ENCODE measurements at regions not wholly inside any gene's neighbourhood (a gene's known extent, or its start where the extent isn't known, plus 50 kb on each side); places are given as distances from the start of the nearest gene placed in this dataset.

GRCh38 chr7:17613338-17614041 lies 315.0 kb downstream of the AHR start:
- ChIA-PET CTCF (no interaction called here), POLR2A (ENCODE audit: low non-redundant PET) (no interaction called here)
- Histone ChIP-seq H3K27ac (ENCODE audit: low read depth, low read length, poor library complexity, severe bottlenecking) (no peak overlapping the region), H3K4me1 (ENCODE audit: insufficient read depth, low read length, poor library complexity, severe bottlenecking) (no peaks in the 10 kb centered on the region), H3K27me3 (replicated peaks; ENCODE audit: insufficient read depth, low read depth, low read length, poor library complexity) (no peaks in the 10 kb centered on the region), H3K9me3 (ENCODE audit: low read depth, low read length, poor library complexity, severe bottlenecking) (no peaks in the 10 kb centered on the region), H3K4me3 (ENCODE audit: low read depth, low read length, poor library complexity, severe bottlenecking) (no peak overlapping the region), H3K36me3 (ENCODE audit: insufficient read depth, low read length, poor library complexity, severe bottlenecking) (no peaks in the 10 kb centered on the region)
- BruUV-seq (replicated peaks), result no TSS peak
- DNase-seq (ENCODE audit: low spot score), result no peak
- intact Hi-C loops (cut with micrococcal nuclease; ENCODE audit: unreplicated experiment), result no loop called here
- no peak for TF ChIP-seq EZH2 (IDR thresholded peaks at IDR 0.05; ENCODE audit: borderline replicate concordance, low read depth, low read length, poor library complexity, severe bottlenecking)

GRCh38 chr7:17617380-17617779 lies 318.9 kb downstream of the AHR start:
- no peaks in the 10 kb centered on the region for H3K36me3 ChIP-seq (ENCODE audit: insufficient read depth, low read length, poor library complexity, severe bottlenecking)
- no peak overlapping the region for H3K27ac ChIP-seq (ENCODE audit: low read depth, low read length, poor library complexity, severe bottlenecking)
- H3K4me3 ChIP-seq (ENCODE audit: low read depth, low read length, poor library complexity, severe bottlenecking), result no peak overlapping the region
- H3K4me1 ChIP-seq (ENCODE audit: insufficient read depth, low read length, poor library complexity, severe bottlenecking), result no peaks in the 10 kb centered on the region
- ChIA-PET CTCF (no interaction called here), POLR2A (ENCODE audit: low non-redundant PET) (no interaction called here)
- no peaks in the 10 kb centered on the region for H3K27me3 ChIP-seq (replicated peaks; ENCODE audit: insufficient read depth, low read depth, low read length, poor library complexity)
- TF ChIP-seq EZH2 (IDR thresholded peaks at IDR 0.05; ENCODE audit: borderline replicate concordance, low read depth, low read length, poor library complexity, severe bottlenecking), result no peak
- no peak for TF ChIP-seq CTCF (conservative IDR thresholded peaks at IDR 0.05; ENCODE audit: low read depth, low read length)
- H3K9me3 ChIP-seq (ENCODE audit: low read depth, low read length, poor library complexity, severe bottlenecking), result no peaks in the 10 kb centered on the region
- no TSS peak for BruUV-seq (replicated peaks)
- DNase-seq (ENCODE audit: low spot score), result no peak
- intact Hi-C loops (cut with micrococcal nuclease; ENCODE audit: unreplicated experiment), result no loop called here

- Histone ChIP-seq H3K4me3 (ENCODE audit: low read depth, low read length, poor library complexity, severe bottlenecking) (no peak overlapping the region), H3K27ac (ENCODE audit: low read depth, low read length, poor library complexity, severe bottlenecking) (no peak overlapping the region), H3K36me3 (ENCODE audit: insufficient read depth, low read length, poor library complexity, severe bottlenecking) (no peaks in the 10 kb centered on the region), H3K9me3 (ENCODE audit: low read depth, low read length, poor library complexity, severe bottlenecking) (no peaks in the 10 kb centered on the region), H3K27me3 (replicated peaks; ENCODE audit: insufficient read depth, low read depth, low read length, poor library complexity) (no peaks in the 10 kb centered on the region), H3K4me1 (ENCODE audit: insufficient read depth, low read length, poor library complexity, severe bottlenecking) (no peaks in the 10 kb centered on the region)
- no peak for TF ChIP-seq CTCF (conservative IDR thresholded peaks at IDR 0.05; ENCODE audit: low read depth, low read length)
- TF ChIP-seq EZH2 (IDR thresholded peaks at IDR 0.05; ENCODE audit: borderline replicate concordance, low read depth, low read length, poor library complexity, severe bottlenecking), result no peak
- intact Hi-C loops (cut with micrococcal nuclease; ENCODE audit: unreplicated experiment), result no loop called here
- no TSS peak for BruUV-seq (replicated peaks)
- no peak for DNase-seq (ENCODE audit: low spot score)
- ChIA-PET CTCF (no interaction called here), POLR2A (ENCODE audit: low non-redundant PET) (no interaction called here)
Observed at GRCh38 chr7:17617857-17618651, 319.6 kb downstream of the AHR start.
